HG03025 (cell line): ENCODE measurements at regions not wholly inside any gene's neighbourhood (a gene's known extent, or its start where the extent isn't known, plus 50 kb on each side); places are given as distances from the start of the nearest gene placed in this dataset.
"Not testable (repeated sequence)": the region's sequence is repeated elsewhere in the genome, so short reads cannot be mapped to it uniquely, and the experiment has no call there.

Experiments
- ATAC-seq: cut with Tn5 transposase; IDR thresholded peaks from one replicate; pipeline ENCODE4 v1.9.1; 2021; ENCODE audit warnings: mild to moderate bottlenecking, moderate library complexity; ENCODE audit not compliant: unreplicated experiment, low FRiP score

GRCh38 chr5:67792891-67793290, 422.7 kb upstream of the PIK3R1 start:
- ATAC-seq: no peak

DNA sequence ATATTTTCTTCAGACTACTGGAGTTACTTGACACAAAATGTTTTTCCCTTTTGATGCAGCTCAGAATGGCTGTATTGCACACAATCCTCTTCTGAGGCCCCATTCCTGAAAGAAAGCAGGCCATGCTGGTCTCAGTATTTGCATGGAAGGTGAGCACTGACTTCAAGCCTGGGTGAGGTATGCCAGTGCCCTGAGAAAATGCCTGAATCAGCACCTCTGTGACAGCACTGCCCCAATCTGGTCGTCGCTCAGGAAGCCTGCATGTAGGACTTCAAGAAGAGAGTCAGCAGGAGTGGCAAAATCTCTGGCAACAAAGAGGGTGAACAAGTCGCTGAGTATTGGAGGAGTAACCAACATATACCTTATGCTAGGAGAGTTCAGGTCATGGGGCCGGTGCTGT, 425.2 kb upstream of the PIK3R1 start:
- no peak for ATAC-seq

DNA sequence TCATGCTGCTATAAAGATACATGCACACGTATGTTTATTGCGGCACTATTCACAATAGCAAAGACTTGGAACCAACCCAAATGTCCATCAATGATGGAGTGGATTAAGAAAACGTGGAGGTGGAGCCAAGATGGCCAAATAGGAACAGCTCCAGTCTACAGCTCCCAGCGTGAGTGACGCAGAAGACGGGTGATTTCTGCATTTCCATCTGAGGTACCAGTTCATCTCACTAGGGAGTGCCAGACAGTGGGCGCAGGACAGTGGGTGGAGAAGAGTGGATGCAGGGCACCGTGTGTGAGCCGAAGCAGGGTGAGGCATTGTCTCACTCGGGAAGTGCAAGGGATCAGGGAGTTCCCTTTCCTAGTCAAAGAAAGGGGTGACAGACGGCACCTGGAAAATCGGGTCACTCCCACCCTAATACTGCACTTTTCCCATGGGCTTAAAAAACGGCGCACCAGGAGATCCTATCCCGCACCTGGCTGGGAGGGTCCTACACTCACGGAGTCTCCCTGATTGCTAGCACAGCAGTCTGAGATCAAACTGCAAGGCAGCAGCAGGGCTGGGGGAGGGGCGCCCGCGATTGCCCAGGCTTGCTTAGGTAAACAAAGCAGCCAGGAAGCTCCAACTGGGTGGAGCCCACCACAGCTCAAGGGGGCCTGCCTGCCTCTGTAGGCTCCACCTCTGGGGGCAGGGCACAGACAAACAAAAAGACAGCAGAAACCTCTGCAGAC, 435.5 kb upstream of the PIK3R1 start:
- ATAC-seq: not testable (repeated sequence)

- no peak for ATAC-seq
Measured at GRCh38 chr5:67774786-67775185, 440.8 kb upstream of the PIK3R1 start.

- no peak for ATAC-seq
Measured at GRCh38 chr5:67774267-67774552, 441.3 kb upstream of the PIK3R1 start.

- ATAC-seq: no peak
Measured at GRCh38 chr5:67773411-67774266, 441.9 kb upstream of the PIK3R1 start.

DNA sequence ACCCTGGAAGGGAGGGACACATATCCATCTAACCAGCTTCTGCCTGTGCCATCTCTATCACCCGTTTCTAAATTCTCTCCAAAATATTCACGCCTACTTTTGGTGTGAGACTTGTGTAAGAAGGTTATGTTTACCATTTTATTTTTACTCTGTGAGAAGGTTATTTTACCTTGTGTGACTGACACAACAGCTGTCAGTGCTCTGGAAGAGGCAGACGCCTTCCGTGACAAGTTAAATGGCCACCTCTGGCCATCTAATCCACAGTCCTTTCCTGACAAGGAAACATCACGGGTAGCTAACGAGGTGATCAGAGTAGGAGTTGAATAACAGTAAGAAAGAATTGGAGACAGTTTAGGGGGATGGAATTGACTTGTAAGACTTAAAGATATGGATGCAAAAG, 443.8 kb upstream of the PIK3R1 start:
- ATAC-seq: no peak

- ATAC-seq: no peak
Measured at GRCh38 chr5:67771221-67771620, 444.3 kb upstream of the PIK3R1 start.

DNA sequence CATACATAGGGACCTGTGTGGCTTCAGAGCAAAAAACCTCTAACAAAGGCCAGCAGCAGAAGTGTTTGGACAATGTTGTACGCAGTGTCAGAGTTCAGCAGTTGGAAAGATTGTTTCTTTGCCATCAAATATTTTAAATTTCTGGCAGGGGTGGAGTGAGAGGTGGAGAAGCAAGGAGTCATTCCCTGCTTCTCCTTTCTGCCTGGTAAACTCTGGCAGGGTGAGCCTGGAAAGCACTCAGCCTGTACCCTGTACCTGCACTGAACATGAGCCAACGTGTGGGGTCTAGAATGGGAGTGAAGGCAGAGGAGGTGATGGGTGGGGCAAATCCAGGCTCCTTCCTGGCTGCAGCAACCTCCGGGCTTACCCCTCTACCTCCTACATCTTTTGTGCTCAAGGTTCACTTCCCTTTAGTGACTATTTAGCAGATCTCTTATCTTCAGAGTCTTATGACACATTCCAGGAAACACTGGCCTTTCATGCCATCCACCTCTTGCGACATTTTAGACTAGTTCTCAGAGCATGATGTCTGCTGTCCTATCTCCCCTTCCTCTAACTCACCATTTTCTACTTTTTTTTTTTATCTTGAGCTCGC, 445.0 kb upstream of the PIK3R1 start:
- no peak for ATAC-seq

DNA sequence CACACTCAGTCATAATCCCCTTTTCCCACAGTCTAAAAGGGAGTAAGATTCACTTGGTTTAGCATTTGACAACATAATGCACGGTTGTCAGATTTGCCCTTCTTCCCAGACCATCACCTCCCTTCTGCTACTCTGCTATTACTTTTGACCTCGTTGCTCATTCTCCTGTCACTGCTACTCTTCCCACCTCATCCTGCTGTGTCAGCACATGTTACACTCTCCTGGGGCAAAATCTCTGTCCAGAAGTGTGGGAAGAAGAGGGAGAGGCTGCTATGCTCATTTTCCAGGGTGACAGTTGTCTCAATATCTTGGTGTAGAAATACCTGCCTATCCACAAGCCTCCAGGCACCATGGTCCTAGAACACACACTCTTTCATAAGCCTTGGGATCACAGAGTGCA, 449.9 kb upstream of the PIK3R1 start:
- ATAC-seq: no peak

DNA sequence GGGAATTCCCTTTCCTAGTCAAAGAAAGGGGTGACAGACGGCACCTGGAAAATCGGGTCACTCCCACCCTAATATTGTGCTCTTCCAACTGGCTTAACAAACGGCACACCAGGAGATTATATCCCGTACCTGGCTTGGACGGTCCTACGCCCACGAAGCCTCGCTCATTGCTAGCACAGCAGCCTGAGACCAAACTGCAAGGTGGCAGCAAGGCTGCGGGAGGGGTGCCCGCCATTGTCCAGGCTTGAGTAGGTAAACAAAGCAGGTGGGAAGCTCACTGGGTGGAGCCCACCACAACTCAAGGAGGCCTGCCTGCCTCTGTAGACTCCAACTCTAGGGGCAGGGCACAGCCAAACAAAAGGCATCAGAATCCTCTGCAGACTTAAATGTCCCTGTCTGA, 457.8 kb upstream of the PIK3R1 start:
- not testable (repeated sequence) for ATAC-seq

- no peak for ATAC-seq
Measured at GRCh38 chr5:67752357-67752708, 463.2 kb upstream of the PIK3R1 start.

DNA sequence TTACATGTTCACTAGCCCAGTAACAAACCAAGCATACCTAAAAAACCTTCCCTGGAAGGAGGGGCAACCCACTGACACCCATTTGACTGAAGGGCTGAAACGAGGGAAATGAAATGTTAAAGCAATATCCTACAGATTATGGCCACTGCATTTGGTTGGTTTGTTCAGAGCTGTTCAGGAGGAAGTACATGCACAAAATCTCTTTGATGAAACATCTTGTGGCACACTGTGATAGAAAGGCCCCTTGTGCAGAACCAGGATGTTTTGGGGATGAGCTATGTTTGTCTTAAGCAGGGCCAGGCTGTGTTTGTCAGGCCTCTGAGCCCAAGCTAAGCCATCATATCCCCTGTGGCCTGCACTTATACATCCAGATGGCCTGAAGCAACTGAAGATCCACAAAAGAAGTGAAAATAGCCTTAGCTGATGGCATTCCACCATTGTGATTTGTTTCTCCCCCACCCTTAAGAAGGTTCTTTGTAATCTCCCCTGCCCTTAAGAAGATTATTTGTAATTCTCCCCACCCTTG, 467.3 kb upstream of the PIK3R1 start:
- no peak for ATAC-seq

GRCh38 chr5:67747096-67747495, 468.5 kb upstream of the PIK3R1 start:
- no peak for ATAC-seq

GRCh38 chr5:67746608-67747007, 468.9 kb upstream of the PIK3R1 start:
- ATAC-seq: not testable (repeated sequence)

- ATAC-seq: no peak
Measured at GRCh38 chr5:67746103-67746502, 469.5 kb upstream of the PIK3R1 start.

GRCh38 chr5:67732921-67733320, 482.6 kb upstream of the PIK3R1 start:
- no peak for ATAC-seq

DNA sequence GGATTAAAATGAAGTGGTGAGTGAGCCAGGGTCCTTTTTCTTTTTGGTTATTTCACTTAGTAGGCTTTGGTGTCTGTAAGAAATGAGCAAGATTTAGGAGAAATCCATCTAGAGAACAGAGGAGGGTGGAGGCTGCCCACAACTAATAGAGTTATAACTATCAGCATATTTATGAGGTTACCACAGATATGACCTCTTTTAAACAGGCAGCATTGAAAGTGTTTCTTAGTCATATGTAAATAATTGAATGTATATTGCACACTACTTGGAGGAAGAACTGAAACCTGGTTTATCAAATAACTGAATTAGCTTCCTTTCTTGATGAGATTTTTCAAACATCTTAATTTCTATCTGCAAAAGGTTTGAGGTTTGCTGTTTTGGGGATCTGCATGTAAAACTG, 483.1 kb upstream of the PIK3R1 start:
- no peak for ATAC-seq

DNA sequence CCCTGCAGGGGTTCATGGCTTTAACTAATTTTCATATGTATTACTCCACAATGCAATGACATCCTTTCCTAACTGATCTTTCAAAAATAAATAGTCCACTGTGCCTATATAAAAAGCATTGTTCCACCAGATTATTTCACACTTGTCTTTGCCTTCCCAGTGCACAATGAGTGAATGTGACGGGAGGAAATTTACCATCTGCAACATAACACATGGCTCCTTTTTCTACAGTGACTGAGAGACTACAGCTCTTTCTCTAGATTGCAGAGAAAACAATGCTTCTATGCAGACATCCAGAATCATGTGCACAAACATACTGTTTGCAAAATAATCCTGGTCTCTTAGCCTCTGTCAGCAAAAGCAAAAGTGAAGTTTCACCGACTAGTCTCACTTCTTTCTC, 483.7 kb upstream of the PIK3R1 start:
- no peak for ATAC-seq

- ATAC-seq: no peak
Measured at GRCh38 chr5:67730917-67731474, 484.6 kb upstream of the PIK3R1 start.

- no peak for ATAC-seq
Measured at GRCh38 chr5:67728326-67728890, 487.1 kb upstream of the PIK3R1 start.
